ENCODE measurements at regions not wholly inside any gene's neighbourhood (a gene's known extent, or its start where the extent isn't known, plus 50 kb on each side); places are given as distances from the start of the nearest gene placed in this dataset.

DNA sequence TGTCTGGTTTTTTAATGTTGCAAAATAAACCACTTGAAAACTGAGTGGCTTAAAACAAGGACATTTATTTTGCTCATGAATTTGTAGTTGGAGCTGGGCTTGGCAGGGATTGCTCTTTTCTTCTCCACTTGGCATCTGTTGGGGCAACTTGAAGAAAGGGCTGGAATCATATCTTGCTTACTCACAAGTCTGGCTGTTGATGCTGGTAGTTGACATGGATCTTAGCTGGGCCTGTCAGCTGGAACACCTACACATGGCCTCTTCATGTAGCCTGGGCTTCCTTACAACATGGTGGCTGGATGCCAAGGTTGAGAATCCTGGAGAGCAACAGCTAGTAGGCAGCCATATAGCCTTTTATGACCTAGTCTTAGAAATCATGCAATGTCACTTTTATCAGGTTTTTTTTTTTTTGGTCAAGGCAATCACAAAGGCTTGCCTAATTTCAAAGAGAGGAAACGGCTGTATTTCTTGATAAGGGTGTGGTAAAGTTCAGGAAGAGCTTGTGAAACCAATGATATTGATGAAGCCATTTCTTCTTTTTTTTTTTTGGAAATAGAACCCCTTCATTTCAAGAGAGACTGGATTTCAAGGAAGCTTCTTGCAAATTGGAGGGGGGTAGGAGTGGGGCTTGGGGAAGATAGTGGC, 262.1 kb downstream of the IL20RB start:
- H3K27ac ChIP-seq (ENCODE audit: low read depth, low read length): no peak overlapping the region
- no peak overlapping the region for H3K4me3 ChIP-seq (ENCODE audit: low read length)
- H3K79me2 ChIP-seq (ENCODE audit: control insufficient read depth, low read length): no peaks in the 10 kb centered on the region
- H3F3A ChIP-seq (ENCODE audit: control insufficient read depth, insufficient read depth): no peaks in the 10 kb centered on the region
- no peaks in the 10 kb centered on the region for H3K36me3 ChIP-seq (ENCODE audit: control insufficient read depth, low read length)
- no peaks in the 10 kb centered on the region for H3K9me2 ChIP-seq (replicated peaks; ENCODE audit: control insufficient read depth, low read length)
- H3K27me3 ChIP-seq (ENCODE audit: control insufficient read depth, low read length): no peaks in the 10 kb centered on the region
- H3K9me3 ChIP-seq (ENCODE audit: control insufficient read depth, insufficient read depth, low read length): no peaks in the 10 kb centered on the region
- H3K4me2 ChIP-seq (ENCODE audit: low read length): no peak overlapping the region
- no peaks in the 10 kb centered on the region for H4K20me1 ChIP-seq (ENCODE audit: control insufficient read depth, insufficient read depth, low read depth, low read length)
- no peaks in the 10 kb centered on the region for H3K4me1 ChIP-seq (ENCODE audit: control insufficient read depth, low read length)
- TF ChIP-seq EZH2phosphoT487 (IDR thresholded peaks at IDR 0.05; ENCODE audit: borderline replicate concordance, low read length) (no peak), CTCF (IDR thresholded peaks at IDR 0.05; ENCODE audit: low read depth, low read length, poor library complexity, severe bottlenecking) (no peak)

DNA sequence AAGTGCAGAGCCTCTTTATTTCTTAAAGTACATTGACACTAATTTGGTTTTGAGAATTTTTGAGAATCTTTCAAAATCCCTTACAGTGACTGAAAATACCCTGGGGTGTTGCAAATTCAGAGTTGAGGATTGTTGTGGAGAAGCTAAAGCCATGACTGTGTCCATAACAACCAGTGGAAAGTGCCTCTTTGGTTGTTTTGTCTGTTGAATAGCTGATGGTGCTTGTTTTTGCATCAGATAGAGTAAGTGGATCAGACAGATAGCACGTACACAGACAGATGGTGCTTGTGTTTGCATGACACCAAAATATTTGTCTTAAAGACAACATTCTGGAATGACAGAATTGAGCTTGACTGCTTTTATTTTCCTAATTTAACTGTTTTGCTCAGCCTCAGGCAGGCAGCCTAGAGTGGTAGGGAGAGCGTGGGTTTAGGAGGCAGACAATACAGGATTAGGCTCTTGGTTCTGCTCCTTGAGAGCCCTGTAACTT, 265.0 kb downstream of the IL20RB start:
- Histone ChIP-seq H3K4me3 (ENCODE audit: low read length) (no peak overlapping the region), H3K4me1 (ENCODE audit: control insufficient read depth, low read length) (no peaks in the 10 kb centered on the region), H3F3A (ENCODE audit: control insufficient read depth, insufficient read depth) (no peaks in the 10 kb centered on the region), H3K27ac (ENCODE audit: low read depth, low read length) (no peak overlapping the region), H3K4me2 (ENCODE audit: low read length) (no peak overlapping the region), H3K36me3 (ENCODE audit: control insufficient read depth, low read length) (no peaks in the 10 kb centered on the region), H3K9me3 (ENCODE audit: control insufficient read depth, insufficient read depth, low read length) (no peaks in the 10 kb centered on the region), H3K27me3 (ENCODE audit: control insufficient read depth, low read length) (no peaks in the 10 kb centered on the region), H3K79me2 (ENCODE audit: control insufficient read depth, low read length) (no peaks in the 10 kb centered on the region), H4K20me1 (ENCODE audit: control insufficient read depth, insufficient read depth, low read depth, low read length) (no peaks in the 10 kb centered on the region), H3K9me2 (replicated peaks; ENCODE audit: control insufficient read depth, low read length) (no peaks in the 10 kb centered on the region)
- TF ChIP-seq EZH2phosphoT487 (IDR thresholded peaks at IDR 0.05; ENCODE audit: borderline replicate concordance, low read length) (no peak), CTCF (IDR thresholded peaks at IDR 0.05; ENCODE audit: low read depth, low read length, poor library complexity, severe bottlenecking) (no peak)

DNA sequence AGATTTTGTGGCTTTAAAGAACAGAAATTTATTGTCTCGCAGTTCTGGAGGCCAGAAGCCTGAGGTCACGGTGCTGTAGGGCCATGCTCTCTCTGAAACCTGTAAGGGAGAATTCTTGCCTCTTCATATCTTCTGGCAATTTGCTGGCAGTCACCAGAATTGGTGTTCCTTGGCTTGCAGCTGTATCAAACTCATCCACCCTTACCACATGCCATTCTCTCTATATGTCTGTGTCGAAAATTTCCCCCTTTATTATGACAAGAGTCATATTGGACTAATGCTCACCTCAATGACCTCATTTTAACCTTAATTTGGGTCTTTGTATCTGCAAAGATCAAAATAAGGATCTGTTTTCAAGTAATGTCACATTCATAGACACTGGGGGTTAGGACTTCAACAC, 266.7 kb downstream of the IL20RB start:
- no peaks in the 10 kb centered on the region for H3K27me3 ChIP-seq (ENCODE audit: control insufficient read depth, low read length)
- TF ChIP-seq CTCF (IDR thresholded peaks at IDR 0.05; ENCODE audit: low read depth, low read length, poor library complexity, severe bottlenecking) (no peak), EZH2phosphoT487 (IDR thresholded peaks at IDR 0.05; ENCODE audit: borderline replicate concordance, low read length) (no peak)
- H3K4me2 ChIP-seq (ENCODE audit: low read length): no peak overlapping the region
- no peak overlapping the region for H3K27ac ChIP-seq (ENCODE audit: low read depth, low read length)
- H3K79me2 ChIP-seq (ENCODE audit: control insufficient read depth, low read length): no peaks in the 10 kb centered on the region
- no peak overlapping the region for H3K4me3 ChIP-seq (ENCODE audit: low read length)
- H3K36me3 ChIP-seq (ENCODE audit: control insufficient read depth, low read length): no peaks in the 10 kb centered on the region
- H3K9me3 ChIP-seq (ENCODE audit: control insufficient read depth, insufficient read depth, low read length): no peaks in the 10 kb centered on the region
- no peaks in the 10 kb centered on the region for H3K9me2 ChIP-seq (replicated peaks; ENCODE audit: control insufficient read depth, low read length)
- H3K4me1 ChIP-seq (ENCODE audit: control insufficient read depth, low read length): no peaks in the 10 kb centered on the region
- no peaks in the 10 kb centered on the region for H4K20me1 ChIP-seq (ENCODE audit: control insufficient read depth, insufficient read depth, low read depth, low read length)
- H3F3A ChIP-seq (ENCODE audit: control insufficient read depth, insufficient read depth): no peaks in the 10 kb centered on the region

Data from DOHH2 (cell line).